ENCODE measurements at regions not wholly inside any gene's neighbourhood (a gene's known extent, or its start where the extent isn't known, plus 50 kb on each side); places are given as distances from the start of the nearest gene placed in this dataset.

GRCh38 chr4:133476063-133476462, 327.0 kb downstream of the PCDH10 start:
- no peak for DNase-seq (ENCODE audit: low read depth, low spot score)
- in situ Hi-C loops (cut with HindIII; ENCODE audit: low pct_unique_long_range_greater_than_20kb, low sequenced_read_pairs), result no loop called here

DNA sequence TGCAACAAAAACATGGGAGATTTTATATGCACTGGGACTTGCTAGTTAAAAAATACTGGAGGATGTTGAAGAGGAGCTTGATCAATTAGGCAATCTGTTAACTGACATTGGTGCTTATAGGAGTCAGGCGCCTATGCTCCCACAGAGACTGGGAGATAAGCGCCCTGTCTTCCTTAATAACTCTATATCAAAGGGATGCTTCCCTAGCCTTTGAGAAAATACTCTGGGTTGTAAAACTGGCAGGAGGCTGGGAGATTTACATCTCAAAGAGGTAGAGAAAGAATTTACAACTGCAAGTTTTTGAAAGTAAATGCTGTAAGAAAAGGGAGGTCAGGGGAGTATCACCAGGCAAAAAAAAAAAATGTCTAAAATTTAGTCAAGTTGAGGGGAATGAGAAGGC, 325.4 kb downstream of the PCDH10 start:
- DNase-seq (ENCODE audit: low read depth, low spot score), result no peak
- in situ Hi-C loops (cut with HindIII; ENCODE audit: low pct_unique_long_range_greater_than_20kb, low sequenced_read_pairs), result no loop called here

DNA sequence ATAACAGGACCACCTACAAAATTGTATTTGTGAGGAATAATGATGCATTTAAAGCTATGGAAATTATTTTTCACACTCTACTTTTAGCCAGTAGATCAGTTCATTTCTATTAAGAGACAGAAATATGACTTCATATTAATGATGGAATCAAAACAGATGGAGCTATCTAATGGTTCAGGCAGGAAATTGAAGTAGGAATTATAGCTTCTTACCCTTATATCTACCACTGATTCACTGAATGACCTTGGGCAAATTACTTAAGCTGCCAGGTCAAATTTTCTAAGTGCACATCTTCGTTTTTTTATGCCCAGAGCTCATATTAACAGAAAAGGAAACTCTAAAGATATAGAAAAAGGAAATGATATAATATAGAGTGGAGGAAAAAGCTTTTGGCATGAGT, 323.1 kb downstream of the PCDH10 start:
- DNase-seq (ENCODE audit: low read depth, low spot score), result no peak
- in situ Hi-C loops (cut with HindIII; ENCODE audit: low pct_unique_long_range_greater_than_20kb, low sequenced_read_pairs), result no loop called here

GRCh38 chr4:133467290-133467947, 318.3 kb downstream of the PCDH10 start:
- in situ Hi-C loops (cut with HindIII; ENCODE audit: low pct_unique_long_range_greater_than_20kb, low sequenced_read_pairs), result no loop called here
- no peak for DNase-seq (ENCODE audit: low read depth, low spot score)

GRCh38 chr4:133465022-133465421, 315.9 kb downstream of the PCDH10 start:
- in situ Hi-C loops (cut with HindIII; ENCODE audit: low pct_unique_long_range_greater_than_20kb, low sequenced_read_pairs), result no loop called here
- DNase-seq (ENCODE audit: low read depth, low spot score), result no peak

- in situ Hi-C loops (cut with HindIII; ENCODE audit: low pct_unique_long_range_greater_than_20kb, low sequenced_read_pairs), result no loop called here
- no peak for DNase-seq (ENCODE audit: low read depth, low spot score)
Observed at GRCh38 chr4:133464311-133464710, 315.2 kb downstream of the PCDH10 start.

DNA sequence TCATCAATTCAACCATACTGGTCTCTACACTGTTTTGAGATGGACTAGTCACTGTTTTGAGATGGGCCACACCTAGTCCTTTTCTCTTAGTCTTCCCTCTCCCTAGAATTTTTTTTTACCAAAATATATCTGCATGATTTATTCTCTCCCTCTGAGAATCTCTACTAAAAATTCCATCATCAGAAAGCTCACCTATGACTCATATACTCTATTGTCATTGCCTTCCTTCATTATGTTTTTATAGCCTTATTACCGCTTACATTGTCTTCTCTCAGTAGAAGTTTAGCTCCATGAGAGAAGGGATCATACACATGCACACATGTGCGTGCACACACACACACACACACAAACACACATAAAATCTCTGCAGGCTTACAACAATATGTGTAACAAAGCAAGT, 303.6 kb downstream of the PCDH10 start:
- no peak for DNase-seq (ENCODE audit: low read depth, low spot score)
- in situ Hi-C loops (cut with HindIII; ENCODE audit: low pct_unique_long_range_greater_than_20kb, low sequenced_read_pairs), result no loop called here

- DNase-seq (ENCODE audit: low read depth, low spot score), result no peak
- in situ Hi-C loops (cut with HindIII; ENCODE audit: low pct_unique_long_range_greater_than_20kb, low sequenced_read_pairs), result no loop called here
Observed at GRCh38 chr4:133450813-133451212, 301.7 kb downstream of the PCDH10 start.

- no peak for DNase-seq (ENCODE audit: low read depth, low spot score)
- in situ Hi-C loops (cut with HindIII; ENCODE audit: low pct_unique_long_range_greater_than_20kb, low sequenced_read_pairs), result no loop called here
Observed at GRCh38 chr4:133440404-133440803, 291.3 kb downstream of the PCDH10 start.

GRCh38 chr4:133439830-133440229, 290.7 kb downstream of the PCDH10 start:
- in situ Hi-C loops (cut with HindIII; ENCODE audit: low pct_unique_long_range_greater_than_20kb, low sequenced_read_pairs), result no loop called here
- no peak for DNase-seq (ENCODE audit: low read depth, low spot score)

GRCh38 chr4:133424605-133425004, 275.5 kb downstream of the PCDH10 start:
- no peak for DNase-seq (ENCODE audit: low read depth, low spot score)
- in situ Hi-C loops (cut with HindIII; ENCODE audit: low pct_unique_long_range_greater_than_20kb, low sequenced_read_pairs), result no loop called here

DNA sequence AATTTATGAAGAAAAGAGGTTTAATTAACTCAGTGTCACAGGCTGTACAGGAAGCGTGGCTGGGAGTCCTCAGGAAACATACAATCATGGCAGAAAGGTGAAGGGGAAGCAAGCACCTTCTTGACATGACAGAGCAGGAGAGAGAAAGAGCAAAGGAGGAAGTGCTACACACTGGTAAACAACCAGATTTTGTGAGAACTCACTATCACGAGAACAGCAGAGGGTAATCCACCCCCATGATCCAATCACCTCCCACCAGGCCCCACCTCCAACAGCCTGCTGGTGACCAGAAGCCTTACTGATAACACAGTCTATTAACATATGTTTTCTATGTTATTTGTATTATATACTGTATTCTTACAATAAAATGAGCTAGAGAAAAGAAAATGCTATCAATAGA, 254.8 kb downstream of the PCDH10 start:
- in situ Hi-C loops (cut with HindIII; ENCODE audit: low pct_unique_long_range_greater_than_20kb, low sequenced_read_pairs), result no loop called here
- no peak for DNase-seq (ENCODE audit: low read depth, low spot score)

DNA sequence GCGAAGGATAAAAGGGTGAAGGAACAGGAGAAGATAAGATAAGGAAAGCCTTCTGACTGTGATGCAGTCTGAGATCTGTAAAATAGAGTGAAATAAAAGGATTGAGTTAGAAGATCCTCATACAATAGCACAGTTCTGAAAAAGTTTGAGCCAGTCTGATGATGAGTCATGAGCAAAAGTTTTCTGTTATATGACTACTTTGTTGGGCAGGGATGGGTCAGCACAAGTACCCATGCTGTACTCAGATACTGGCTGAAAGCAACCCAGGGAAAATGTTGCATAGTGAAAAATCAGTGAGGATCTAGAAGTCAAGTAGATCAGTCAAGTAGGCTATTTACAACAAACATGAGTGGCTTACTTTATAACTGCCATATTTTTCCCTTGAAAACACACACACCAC, 253.5 kb downstream of the PCDH10 start:
- in situ Hi-C loops (cut with HindIII; ENCODE audit: low pct_unique_long_range_greater_than_20kb, low sequenced_read_pairs), result no loop called here
- peak; percentile 32 for DNase-seq (ENCODE audit: low read depth, low spot score)

GRCh38 chr4:133394971-133395627, 246.0 kb downstream of the PCDH10 start:
- DNase-seq (ENCODE audit: low read depth, low spot score), result no peak
- in situ Hi-C loops (cut with HindIII; ENCODE audit: low pct_unique_long_range_greater_than_20kb, low sequenced_read_pairs), result no loop called here

- DNase-seq (ENCODE audit: low read depth, low spot score), result no peak
- in situ Hi-C loops (cut with HindIII; ENCODE audit: low pct_unique_long_range_greater_than_20kb, low sequenced_read_pairs), result no loop called here
Observed at GRCh38 chr4:133390198-133390855, 241.2 kb downstream of the PCDH10 start.

DNA sequence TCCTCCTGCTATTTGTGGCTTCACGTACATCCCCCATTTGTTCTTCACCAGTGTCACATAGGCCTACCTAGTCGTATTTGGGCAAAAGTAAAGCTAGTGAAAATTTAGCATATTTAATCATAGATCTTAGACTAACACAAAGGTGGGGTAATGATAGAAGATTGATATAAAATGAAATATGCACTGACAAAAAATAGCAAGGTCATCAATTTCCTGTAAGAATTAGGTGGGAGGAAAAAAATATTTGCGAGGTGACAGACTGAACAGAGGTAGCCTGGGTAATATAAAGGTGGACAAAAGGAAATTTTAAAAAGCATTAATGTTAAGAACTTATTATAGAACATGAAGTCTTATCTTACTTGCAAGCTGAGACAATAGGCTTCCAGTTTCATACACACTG, 239.9 kb downstream of the PCDH10 start:
- in situ Hi-C loops (cut with HindIII; ENCODE audit: low pct_unique_long_range_greater_than_20kb, low sequenced_read_pairs), result no loop called here
- no peak for DNase-seq (ENCODE audit: low read depth, low spot score)

DNA sequence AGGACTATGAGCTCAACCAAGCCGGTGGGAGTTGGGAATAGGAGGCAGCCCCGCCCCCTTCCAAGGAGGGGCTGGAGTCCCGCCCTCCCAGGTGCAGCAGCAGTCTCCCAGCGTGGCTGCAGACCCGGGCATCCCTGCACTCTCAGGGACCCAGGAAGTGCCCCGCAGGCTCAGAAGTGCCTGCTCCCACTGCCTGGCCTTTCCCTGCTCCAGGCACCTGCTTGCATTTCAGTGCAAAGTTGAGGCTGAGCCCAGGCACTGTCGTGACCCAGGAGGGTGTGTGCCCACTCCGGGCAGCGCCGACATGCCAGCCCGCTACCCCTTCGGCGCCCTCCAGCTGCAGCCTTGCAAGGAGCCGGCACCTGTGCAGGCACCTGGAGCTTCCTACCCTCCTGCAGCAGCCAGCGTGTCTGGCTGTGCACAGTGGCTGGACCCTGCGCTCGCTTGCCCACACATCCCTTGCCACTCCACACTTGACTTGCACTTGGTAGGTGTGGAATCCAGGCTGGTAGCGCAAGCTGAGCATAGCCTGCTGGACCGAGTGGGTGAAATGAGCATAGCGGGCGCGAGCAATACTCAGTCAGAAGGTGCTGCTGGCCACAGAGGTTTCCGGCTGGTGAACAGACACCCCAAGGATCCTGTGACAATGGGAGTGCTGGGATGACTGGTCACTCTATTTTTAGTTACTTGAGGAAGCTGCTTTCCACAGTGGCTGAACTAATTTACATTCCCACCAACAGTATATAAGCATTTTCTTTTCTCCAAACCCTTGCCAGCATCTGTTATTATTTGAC, 236.3 kb downstream of the PCDH10 start:
- in situ Hi-C loops (cut with HindIII; ENCODE audit: low pct_unique_long_range_greater_than_20kb, low sequenced_read_pairs), result no loop called here
- no peak for DNase-seq (ENCODE audit: low read depth, low spot score)

DNA sequence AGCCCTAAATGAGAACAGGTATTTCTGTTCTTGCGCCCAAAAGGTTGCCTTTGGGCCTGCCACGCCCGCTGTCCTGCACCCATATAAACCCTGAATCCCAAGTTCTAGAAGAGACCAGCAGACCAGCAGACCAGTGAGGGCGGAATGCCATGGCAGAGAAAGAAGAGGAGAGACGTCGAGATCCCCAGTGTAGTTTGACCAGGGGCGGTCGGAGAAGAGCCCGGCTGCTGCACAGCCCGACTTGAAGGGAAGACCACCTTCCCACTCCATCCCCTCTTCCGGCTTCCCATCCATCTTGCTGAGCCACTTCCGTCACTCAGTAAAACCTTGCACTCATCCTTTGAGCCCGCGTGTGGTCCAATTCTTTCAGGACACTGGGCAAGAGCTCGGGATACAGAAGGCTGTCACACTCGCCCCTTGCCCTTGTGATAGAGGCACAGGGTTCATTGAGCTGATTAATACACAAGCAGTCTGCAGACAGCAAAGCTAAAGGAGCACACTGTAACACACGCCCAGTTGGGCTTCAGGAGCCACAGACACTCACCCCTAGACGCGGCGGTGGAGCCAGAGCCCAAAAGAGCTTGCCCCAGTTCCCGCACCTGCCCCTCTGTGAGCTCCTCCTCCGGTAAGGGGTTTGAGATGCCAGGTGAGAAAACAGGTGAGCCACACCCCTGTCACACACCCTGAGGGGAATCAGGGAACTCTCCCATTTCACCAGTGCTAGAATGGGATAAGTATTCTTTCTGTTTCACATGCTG, 230.8 kb downstream of the PCDH10 start:
- in situ Hi-C loops (cut with HindIII; ENCODE audit: low pct_unique_long_range_greater_than_20kb, low sequenced_read_pairs), result no loop called here
- no peak for DNase-seq (ENCODE audit: low read depth, low spot score)
